Tibial nerve (tissue), 4 donors: ENCODE measurements at regions not wholly inside any gene's neighbourhood (a gene's known extent, or its start where the extent isn't known, plus 50 kb on each side); places are given as distances from the start of the nearest gene placed in this dataset.

Experiments
- DNase-seq, 2 donors: peaks; one replicate each; pipeline ENCODE4 v3.0.0-alpha.2; 2019; ENCODE audit warnings: low spot score in 2 of 2
- H3K27ac ChIP-seq, 4 donors: fragments of 200-600 bp; sonication (generic) in 3 of 4; one replicate each; pipeline ENCODE4 v1.5.1; 2017 to 2019; ENCODE audit warnings: mild to moderate bottlenecking in 1 of 4
- H3K27me3 ChIP-seq, 2 donors: fragments of 200-600 bp; sonication (generic) in 1 of 2; one replicate each; pipeline versions ENCODE4 v1.5.1 to v1.6.0; 2017 to 2019
- H3K36me3 ChIP-seq, 3 donors: fragments of 200-600 bp; sonication (generic); one replicate each; pipeline ENCODE4 v1.5.1; 2018 to 2019
- H3K4me1 ChIP-seq, 4 donors: fragments of 200-600 bp; sonication (generic) in 3 of 4; one replicate each; pipeline ENCODE4 v1.5.1; 2017 to 2019
- H3K4me3 ChIP-seq, 4 donors: fragments of 200-600 bp; sonication (generic) in 3 of 4; one replicate each; pipeline ENCODE4 v1.5.1; 2017 to 2019; ENCODE audit warnings: mild to moderate bottlenecking in 1 of 4, moderate library complexity in 1 of 4
- H3K9me3 ChIP-seq, 4 donors: fragments of 200-600 bp; sonication (generic) in 3 of 4; one replicate each; pipeline ENCODE4 v1.5.1; 2017 to 2019
- EP300 ChIP-seq, 2 donors: sonication (generic); formaldehyde crosslinking; IDR thresholded peaks; one replicate each; pipeline ENCODE4 v1.6.1; 2017; ENCODE audit warnings: antibody characterized with exemption in 2 of 2, mild to moderate bottlenecking in 1 of 2
- POLR2A ChIP-seq, 2 donors: fragments of 450-650 bp; IDR thresholded peaks; one replicate each; pipeline ENCODE4 v1.6.1; 2017; ENCODE audit warnings: antibody characterized with exemption in 2 of 2, mild to moderate bottlenecking in 2 of 2, moderate library complexity in 2 of 2
- WGBS, 2 donors: methylation state at CpG; one replicate each; pipeline ENCODE4 v1.1.5; 2018; 5-methylcytosine and 5-hydroxymethylcytosine counted together
- TF ChIP-seq, protein P1 (sequence below), 5 experiments: fragments of 200-600 bp in 3 of 5; fragments of 450-650 bp in 2 of 5; sonication (generic) in 3 of 5; IDR thresholded peaks; one replicate each; pipeline ENCODE4 v1.5.1; 2016 to 2019; ENCODE audit warnings: antibody characterized with exemption in 5 of 5, mild to moderate bottlenecking in 3 of 5, moderate library complexity in 2 of 5

DNA sequence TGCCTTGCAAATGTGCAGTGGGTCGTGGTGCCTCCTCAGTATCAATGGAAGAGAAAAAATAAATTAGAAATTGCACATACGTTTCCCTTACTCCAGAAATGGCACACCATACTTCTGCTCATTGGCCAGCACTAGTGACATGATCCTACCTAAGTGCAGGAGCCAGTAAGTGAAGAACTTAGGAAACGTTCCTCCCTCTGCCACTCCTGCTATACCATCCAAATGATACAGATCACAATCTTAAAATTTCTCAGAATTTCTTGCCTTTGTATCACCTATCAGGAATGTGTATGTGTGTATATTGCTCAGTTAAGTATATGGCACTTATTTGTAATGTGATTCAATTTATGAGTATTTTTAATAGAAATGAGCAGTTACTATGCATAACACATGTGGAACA, 237.0 kb upstream of the UBE2E3 start:
- WGBS, 2 donors: 75 to 76% methylated on average over 3 of the region's 3 CpGs
- DNase-seq: no peak
- Histone ChIP-seq H3K4me1 (no peaks in the 10 kb centered on the region), H3K36me3 (no peaks in the 10 kb centered on the region), H3K4me3 (no peak overlapping the region), H3K27me3 (no peaks in the 10 kb centered on the region), H3K27ac (no peak overlapping the region), H3K9me3 (no peaks in the 10 kb centered on the region)
- TF ChIP-seq POLR2A (IDR thresholded peaks at IDR 0.05) (no peak), EP300 (IDR thresholded peaks at IDR 0.05) (no peak)
- TF ChIP-seq, protein P1, sequence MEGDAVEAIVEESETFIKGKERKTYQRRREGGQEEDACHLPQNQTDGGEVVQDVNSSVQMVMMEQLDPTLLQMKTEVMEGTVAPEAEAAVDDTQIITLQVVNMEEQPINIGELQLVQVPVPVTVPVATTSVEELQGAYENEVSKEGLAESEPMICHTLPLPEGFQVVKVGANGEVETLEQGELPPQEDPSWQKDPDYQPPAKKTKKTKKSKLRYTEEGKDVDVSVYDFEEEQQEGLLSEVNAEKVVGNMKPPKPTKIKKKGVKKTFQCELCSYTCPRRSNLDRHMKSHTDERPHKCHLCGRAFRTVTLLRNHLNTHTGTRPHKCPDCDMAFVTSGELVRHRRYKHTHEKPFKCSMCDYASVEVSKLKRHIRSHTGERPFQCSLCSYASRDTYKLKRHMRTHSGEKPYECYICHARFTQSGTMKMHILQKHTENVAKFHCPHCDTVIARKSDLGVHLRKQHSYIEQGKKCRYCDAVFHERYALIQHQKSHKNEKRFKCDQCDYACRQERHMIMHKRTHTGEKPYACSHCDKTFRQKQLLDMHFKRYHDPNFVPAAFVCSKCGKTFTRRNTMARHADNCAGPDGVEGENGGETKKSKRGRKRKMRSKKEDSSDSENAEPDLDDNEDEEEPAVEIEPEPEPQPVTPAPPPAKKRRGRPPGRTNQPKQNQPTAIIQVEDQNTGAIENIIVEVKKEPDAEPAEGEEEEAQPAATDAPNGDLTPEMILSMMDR (IDR thresholded peaks at IDR 0.05): no peak

DNA sequence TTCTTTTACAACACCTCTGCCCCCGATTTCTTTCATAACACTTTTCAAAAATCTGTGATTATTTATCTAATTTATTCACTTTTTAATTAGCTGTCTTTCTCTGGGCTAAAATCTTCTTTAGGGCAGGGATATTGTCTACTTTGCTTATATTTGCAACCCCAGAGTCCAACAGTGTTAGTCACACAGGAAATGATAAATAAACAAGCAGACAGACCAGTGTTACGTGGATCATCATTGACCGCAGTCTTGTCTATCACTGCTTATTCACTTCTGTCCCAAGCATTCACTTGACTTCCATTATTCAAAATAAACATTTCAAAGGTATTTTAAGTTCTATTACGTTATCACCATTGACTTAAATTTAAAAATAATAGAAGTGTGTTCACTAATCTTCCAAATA, 237.6 kb upstream of the UBE2E3 start:
- Histone ChIP-seq H3K27ac (no peak overlapping the region), H3K9me3 (no peaks in the 10 kb centered on the region), H3K4me1 (no peaks in the 10 kb centered on the region), H3K36me3 (no peaks in the 10 kb centered on the region), H3K4me3 (no peak overlapping the region), H3K27me3 (no peaks in the 10 kb centered on the region)
- TF ChIP-seq, protein P1 (IDR thresholded peaks at IDR 0.05): no peak
- TF ChIP-seq EP300 (IDR thresholded peaks at IDR 0.05): no peak
- no peak for TF ChIP-seq POLR2A (IDR thresholded peaks at IDR 0.05)
- WGBS, 2 donors: 74 to 76% methylated on average over 4 of the region's 4 CpGs
- DNase-seq: no peak

DNA sequence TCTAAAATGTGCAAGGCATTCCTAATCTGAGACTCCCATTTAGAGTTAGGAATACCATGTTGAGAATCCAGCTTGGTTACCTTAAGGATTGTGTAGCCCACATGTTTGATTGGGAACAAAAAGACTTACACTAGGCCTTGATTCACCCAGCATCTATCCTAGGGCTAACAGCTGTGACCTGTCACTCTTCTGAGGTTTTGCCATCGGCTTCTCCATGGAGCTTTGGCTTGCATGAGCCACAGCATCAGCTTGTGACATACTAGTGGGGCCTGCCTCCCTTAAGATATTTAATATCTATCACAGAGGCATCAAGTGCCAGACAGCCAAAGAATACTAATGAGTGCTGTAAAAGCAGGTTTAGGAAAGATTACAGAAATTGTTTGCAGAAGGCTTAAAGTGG, 241.3 kb upstream of the UBE2E3 start:
- TF ChIP-seq POLR2A (IDR thresholded peaks at IDR 0.05): no peak
- TF ChIP-seq, protein P1 (IDR thresholded peaks at IDR 0.05): no peak
- no peak for TF ChIP-seq EP300 (IDR thresholded peaks at IDR 0.05)
- Histone ChIP-seq H3K4me3 (no peak overlapping the region), H3K9me3 (no peaks in the 10 kb centered on the region), H3K4me1 (no peaks in the 10 kb centered on the region), H3K27me3 (no peaks in the 10 kb centered on the region), H3K36me3 (no peaks in the 10 kb centered on the region), H3K27ac (no peak overlapping the region)
- 93% methylated on average over 1 of the region's 1 CpG for WGBS, 2 donors
- no peak for DNase-seq

GRCh38 chr2:180735799-180736198, 244.6 kb upstream of the UBE2E3 start:
- 73 to 83% methylated on average over 2 of the region's 2 CpGs for WGBS, 2 donors
- TF ChIP-seq EP300 (IDR thresholded peaks at IDR 0.05): no peak
- TF ChIP-seq POLR2A (IDR thresholded peaks at IDR 0.05): no peak
- TF ChIP-seq, protein P1 (IDR thresholded peaks at IDR 0.05): no peak
- no peak overlapping the region for H3K4me3 ChIP-seq
- no peak for DNase-seq
- no peaks in the 10 kb centered on the region for H3K36me3 ChIP-seq
- H3K27me3 ChIP-seq: no peaks in the 10 kb centered on the region
- no peak overlapping the region for H3K27ac ChIP-seq
- H3K4me1 ChIP-seq: no peaks in the 10 kb centered on the region
- H3K9me3 ChIP-seq: no peaks in the 10 kb centered on the region

DNA sequence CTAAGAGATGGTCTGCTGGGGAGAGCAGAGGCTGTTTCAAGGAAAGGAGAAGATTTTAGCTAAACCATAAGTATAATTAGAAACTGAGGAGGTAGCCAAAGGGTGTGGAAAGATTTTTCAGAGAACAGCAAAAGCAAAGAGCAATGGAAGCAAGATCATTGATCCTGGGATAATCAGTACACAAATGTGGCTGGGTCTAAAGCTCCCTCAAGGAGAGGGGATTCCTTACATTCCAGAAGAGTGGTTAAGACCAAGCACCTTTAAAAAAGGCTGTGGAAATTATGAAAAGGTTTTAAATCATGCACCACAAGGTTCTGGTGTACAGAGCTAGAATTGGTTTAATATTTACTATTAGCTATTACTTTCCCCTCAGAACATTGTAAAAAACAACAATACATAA, 246.0 kb upstream of the UBE2E3 start:
- H3K4me1 ChIP-seq: no peaks in the 10 kb centered on the region
- no peaks in the 10 kb centered on the region for H3K36me3 ChIP-seq
- H3K4me3 ChIP-seq: no peak overlapping the region
- no peaks in the 10 kb centered on the region for H3K9me3 ChIP-seq
- H3K27ac ChIP-seq: no peak overlapping the region
- DNase-seq: no peak
- TF ChIP-seq EP300 (IDR thresholded peaks at IDR 0.05) (no peak), POLR2A (IDR thresholded peaks at IDR 0.05) (no peak)
- TF ChIP-seq, protein P1 (IDR thresholded peaks at IDR 0.05): no peak
- no peaks in the 10 kb centered on the region for H3K27me3 ChIP-seq
